Femur (tissue), 1 donor: ENCODE measurements at regions not wholly inside any gene's neighbourhood (a gene's known extent, or its start where the extent isn't known, plus 50 kb on each side); places are given as distances from the start of the nearest gene placed in this dataset.
A peak's percentile ranks its signal among the peaks of the same experiment; 100 is the strongest.

Experiments used
- DNase-seq: peaks from one replicate; pipeline ENCODE4 v3.0.0-alpha.2; 2017

GRCh38 chr7:46213154-46213537 lies 292.1 kb upstream of the IGFBP3 start:
- no peak for DNase-seq

GRCh38 chr7:46212425-46213153 lies 291.5 kb upstream of the IGFBP3 start:
- no peak for DNase-seq

- DNase-seq, result no peak
Measured at GRCh38 chr7:46210467-46210866, 289.4 kb upstream of the IGFBP3 start.

GRCh38 chr7:46209611-46210388 lies 288.7 kb upstream of the IGFBP3 start:
- no peak for DNase-seq

GRCh38 chr7:46208635-46209525 lies 287.8 kb upstream of the IGFBP3 start:
- peak; percentile 34 for DNase-seq

- DNase-seq, result no peak
Measured at GRCh38 chr7:46207931-46208634, 287.0 kb upstream of the IGFBP3 start.

GRCh38 chr7:46206476-46207060 lies 285.5 kb upstream of the IGFBP3 start:
- DNase-seq, result no peak

GRCh38 chr7:46205478-46205877 lies 284.4 kb upstream of the IGFBP3 start:
- DNase-seq, result no peak

- no peak for DNase-seq
Measured at GRCh38 chr7:46203926-46204325, 282.9 kb upstream of the IGFBP3 start.

- DNase-seq, result no peak
Measured at GRCh38 chr7:46202379-46202778, 281.3 kb upstream of the IGFBP3 start.

- no peak for DNase-seq
Measured at GRCh38 chr7:46201961-46202360, 280.9 kb upstream of the IGFBP3 start.

GRCh38 chr7:46198701-46199100 lies 277.6 kb upstream of the IGFBP3 start:
- no peak for DNase-seq

- DNase-seq, result peak; percentile 65
Measured at GRCh38 chr7:46197785-46198540, 276.9 kb upstream of the IGFBP3 start.

GRCh38 chr7:46195934-46196333 lies 274.9 kb upstream of the IGFBP3 start:
- DNase-seq, result no peak

GRCh38 chr7:46192271-46192670 lies 271.2 kb upstream of the IGFBP3 start:
- DNase-seq, result no peak

- no peak for DNase-seq
Measured at GRCh38 chr7:46191776-46192175, 270.7 kb upstream of the IGFBP3 start.

GRCh38 chr7:46191296-46191695 lies 270.2 kb upstream of the IGFBP3 start:
- DNase-seq, result no peak

- no peak for DNase-seq
Measured at GRCh38 chr7:46189255-46189790, 268.3 kb upstream of the IGFBP3 start.

- DNase-seq, result no peak
Measured at GRCh38 chr7:46186131-46186530, 265.1 kb upstream of the IGFBP3 start.

GRCh38 chr7:46179061-46179610 lies 258.1 kb upstream of the IGFBP3 start:
- no peak for DNase-seq

GRCh38 chr7:46178661-46179060 lies 257.6 kb upstream of the IGFBP3 start:
- peak; percentile 44 for DNase-seq
